Epithelial cell of proximal tubule (primary cell): ENCODE measurements at regions not wholly inside any gene's neighbourhood (a gene's known extent, or its start where the extent isn't known, plus 50 kb on each side); places are given as distances from the start of the nearest gene placed in this dataset.
A peak's percentile ranks its signal among the peaks of the same experiment; 100 is the strongest.
"Not testable (repeated sequence)": the region's sequence is repeated elsewhere in the genome, so short reads cannot be mapped to it uniquely, and the experiment has no call there.

Source experiments
- DNase-seq: peaks from one replicate; pipeline ENCODE4 v3.0.0-alpha.2; 2011; ENCODE audit warnings: low read depth
- H3K4me3 ChIP-seq: 2 replicates; pipeline ENCODE4 v1.5.1; 2011; ENCODE audit warnings: low read depth, mild to moderate bottlenecking, low read length
- TF ChIP-seq, protein P1 (sequence below): conservative IDR thresholded peaks from 2 replicates; pipeline ENCODE4 v1.5.1; 2012; ENCODE audit warnings: low read depth, mild to moderate bottlenecking, low read length

DNA sequence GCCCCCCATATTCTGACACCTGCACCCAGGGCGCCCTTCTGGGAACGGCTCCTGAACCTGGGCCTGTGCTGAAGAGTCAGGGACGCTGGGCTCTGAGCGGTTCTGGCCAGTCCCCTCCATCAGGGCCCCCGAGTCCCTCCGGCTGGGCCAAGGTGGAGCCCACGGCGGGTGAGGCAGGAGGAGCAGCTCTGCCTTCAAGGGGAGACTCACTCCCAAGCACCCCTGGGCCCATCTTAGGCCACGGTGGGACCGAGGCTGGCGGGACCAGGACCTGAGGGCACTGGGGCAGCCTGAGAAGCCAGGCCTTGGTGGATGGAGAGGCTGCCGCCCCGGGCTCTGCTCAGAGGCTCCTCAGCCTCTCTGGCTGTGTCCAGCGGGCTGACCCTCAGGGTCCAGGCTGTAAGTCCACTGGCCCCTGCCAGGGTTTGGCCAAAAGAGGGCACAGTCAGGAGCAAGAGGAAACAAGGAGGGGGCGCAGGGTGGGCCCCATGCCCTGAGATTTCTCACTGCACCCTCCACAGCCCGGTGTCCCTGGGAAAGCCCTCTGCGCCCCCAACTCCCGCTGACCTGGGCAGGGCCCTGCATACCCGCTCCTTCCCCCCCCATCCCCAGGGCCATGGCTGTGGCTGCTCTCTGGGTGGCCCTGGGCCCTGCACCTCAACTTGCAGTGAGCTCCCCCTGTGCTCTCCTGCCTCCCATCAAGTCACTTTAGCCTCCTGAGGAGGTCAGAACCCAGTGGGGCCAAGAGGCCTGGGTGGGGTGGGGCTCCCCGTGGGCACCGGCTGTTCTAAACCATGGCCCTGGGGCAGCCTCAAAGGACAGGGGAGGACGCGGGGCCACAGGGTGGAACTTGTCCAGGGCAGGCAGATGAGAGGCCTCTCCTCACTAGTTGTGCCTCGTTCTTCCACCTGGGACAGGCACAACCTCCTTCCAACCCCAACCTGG lies 266.4 kb upstream of the SFSWAP start:
- TF ChIP-seq, protein P1, sequence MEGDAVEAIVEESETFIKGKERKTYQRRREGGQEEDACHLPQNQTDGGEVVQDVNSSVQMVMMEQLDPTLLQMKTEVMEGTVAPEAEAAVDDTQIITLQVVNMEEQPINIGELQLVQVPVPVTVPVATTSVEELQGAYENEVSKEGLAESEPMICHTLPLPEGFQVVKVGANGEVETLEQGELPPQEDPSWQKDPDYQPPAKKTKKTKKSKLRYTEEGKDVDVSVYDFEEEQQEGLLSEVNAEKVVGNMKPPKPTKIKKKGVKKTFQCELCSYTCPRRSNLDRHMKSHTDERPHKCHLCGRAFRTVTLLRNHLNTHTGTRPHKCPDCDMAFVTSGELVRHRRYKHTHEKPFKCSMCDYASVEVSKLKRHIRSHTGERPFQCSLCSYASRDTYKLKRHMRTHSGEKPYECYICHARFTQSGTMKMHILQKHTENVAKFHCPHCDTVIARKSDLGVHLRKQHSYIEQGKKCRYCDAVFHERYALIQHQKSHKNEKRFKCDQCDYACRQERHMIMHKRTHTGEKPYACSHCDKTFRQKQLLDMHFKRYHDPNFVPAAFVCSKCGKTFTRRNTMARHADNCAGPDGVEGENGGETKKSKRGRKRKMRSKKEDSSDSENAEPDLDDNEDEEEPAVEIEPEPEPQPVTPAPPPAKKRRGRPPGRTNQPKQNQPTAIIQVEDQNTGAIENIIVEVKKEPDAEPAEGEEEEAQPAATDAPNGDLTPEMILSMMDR: no peak
- H3K4me3 ChIP-seq: no peak overlapping the region
- DNase-seq: no peak

DNA sequence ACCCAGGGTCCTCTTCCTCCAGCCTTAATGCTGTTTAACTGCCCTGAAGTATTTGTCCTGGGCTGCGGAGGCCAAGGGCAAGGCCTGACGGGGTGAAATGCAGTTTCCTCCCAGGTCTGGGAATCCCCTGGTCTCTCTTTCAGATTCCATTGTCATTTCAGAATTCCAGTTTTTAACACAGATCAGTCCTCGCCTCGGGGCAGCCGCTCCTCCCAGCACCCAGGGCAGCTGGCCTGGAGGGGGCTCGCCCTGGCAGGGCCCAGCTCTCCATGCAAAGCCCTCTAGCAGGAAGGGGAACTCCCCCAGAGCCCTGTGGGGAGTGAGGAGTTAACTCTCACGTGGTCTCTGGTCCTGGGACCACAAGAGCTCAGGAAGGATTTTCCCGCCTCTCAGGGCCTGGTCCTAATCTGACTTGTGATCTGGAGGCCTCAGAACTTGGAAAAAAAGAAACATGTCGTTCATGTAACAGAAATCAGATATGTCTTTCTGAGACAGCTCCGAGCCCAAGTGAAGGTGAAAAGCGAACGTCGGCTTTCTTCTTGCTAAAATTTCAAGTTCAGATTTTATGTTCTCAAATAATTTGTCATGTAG lies 265.6 kb upstream of the SFSWAP start:
- TF ChIP-seq, protein P1: no peak
- DNase-seq: no peak
- H3K4me3 ChIP-seq: no peak overlapping the region

DNA sequence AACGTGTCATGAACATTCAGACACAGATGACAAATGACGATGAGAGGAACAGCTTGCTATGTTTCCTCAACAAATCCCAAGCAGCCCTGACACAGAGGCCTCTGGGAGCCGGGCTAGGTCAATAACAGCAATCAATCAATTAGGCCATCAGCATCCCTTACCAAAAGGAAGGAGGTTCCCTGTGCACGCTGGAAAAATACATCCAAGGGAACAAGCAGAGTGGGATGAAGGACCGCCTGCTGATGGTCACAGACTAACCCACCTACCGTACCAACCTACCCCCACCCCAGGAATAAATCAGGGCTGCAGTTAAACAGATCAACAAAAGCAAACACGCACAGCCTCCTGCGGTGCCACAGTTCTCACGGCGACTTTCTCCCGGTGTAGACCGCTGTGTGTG lies 265.1 kb upstream of the SFSWAP start:
- TF ChIP-seq, protein P1: no peak
- DNase-seq: no peak
- no peak overlapping the region for H3K4me3 ChIP-seq

DNA sequence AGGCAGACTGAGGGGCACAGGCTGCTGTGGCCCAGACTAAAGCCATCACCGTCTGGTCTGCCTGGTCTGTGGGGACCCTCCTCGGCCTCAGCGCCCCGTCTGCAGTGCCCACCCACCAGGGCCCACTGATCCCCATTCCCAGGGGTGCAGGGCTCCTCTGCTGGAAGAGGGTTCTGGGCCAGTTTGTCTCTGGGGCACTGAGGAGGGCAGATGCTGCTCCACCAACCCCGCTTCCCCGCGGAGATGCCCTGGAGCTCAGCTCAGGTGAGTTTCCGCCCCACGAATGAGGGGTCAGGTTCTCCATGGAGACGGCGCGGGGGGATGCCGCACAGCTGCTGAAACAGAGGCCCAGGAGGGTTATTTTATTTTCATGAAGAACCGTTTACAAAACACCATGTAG lies 263.3 kb upstream of the SFSWAP start:
- not testable (repeated sequence) for H3K4me3 ChIP-seq, DNase-seq

DNA sequence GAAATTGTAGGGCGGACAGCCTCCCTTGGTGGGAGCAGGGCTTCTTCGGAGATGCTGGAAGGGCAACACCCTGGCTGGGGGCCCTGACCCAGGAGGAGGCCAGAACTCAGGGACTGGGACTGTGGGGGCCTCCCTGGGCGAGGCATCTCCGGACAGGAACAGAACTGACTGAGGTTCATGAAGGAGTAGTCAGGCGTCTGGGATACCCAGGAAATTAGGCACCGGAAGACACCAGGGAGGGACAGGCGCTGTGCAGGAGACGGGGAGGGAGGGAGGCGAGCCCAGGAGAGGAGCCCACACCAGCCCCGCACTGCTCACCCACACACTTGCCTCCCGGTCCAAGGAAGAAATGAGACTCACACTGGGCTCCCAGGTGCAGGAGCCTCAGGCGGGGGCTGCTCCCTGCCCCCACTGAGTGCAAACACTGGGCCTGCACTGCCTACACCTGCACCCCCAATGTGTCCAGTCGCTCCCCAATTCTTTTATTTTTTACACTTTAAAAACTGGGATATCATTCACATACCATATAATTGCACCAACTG lies 262.6 kb upstream of the SFSWAP start:
- TF ChIP-seq, protein P1: no peak
- H3K4me3 ChIP-seq: no peak overlapping the region
- no peak for DNase-seq

DNA sequence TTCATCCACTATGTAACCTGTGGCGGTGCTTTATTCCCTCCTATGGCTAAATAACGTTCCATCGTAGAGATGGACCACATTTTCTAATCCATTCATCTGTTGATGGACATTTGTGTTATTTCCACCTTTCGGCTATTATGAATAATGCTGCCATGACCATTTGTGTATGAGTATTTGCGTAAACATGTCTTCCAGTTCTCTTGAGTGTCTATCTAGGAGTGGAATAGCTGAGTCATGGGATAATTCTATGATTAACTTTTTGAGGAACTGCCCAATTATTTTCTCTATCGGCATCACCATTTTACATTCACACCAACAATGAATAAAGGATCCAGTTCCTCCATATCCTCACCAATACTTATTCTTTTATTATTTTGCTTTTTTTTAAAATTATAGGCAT lies 261.9 kb upstream of the SFSWAP start:
- TF ChIP-seq, protein P1: no peak

DNA sequence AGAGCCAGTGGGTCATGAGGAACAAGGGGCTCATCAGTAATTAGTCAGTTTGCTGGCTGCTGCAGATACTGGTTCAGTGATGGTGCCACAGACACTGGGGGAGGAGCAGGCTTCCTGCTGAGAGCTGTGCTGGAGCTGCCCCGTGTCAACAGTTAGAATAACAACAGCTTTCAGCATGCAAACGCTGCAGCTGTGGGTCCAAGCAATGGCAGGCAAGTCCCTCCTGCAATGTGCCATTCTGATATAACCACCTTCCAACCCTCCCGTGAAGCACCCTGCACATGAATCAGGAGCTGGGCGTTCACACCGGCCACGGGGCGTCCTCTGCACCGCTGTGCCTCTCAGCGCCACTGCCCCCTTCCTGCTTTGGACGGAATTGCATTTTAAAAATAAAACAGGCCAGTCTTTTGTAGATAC lies 258.4 kb upstream of the SFSWAP start:
- TF ChIP-seq, protein P1: peak; percentile 56
- H3K4me3 ChIP-seq: no peak overlapping the region
- no peak for DNase-seq

More for the DNA sequence above, 261.9 kb upstream of the SFSWAP start:
- no peak for DNase-seq
- no peak overlapping the region for H3K4me3 ChIP-seq
